ENCODE measurements at regions not wholly inside any gene's neighbourhood (a gene's known extent, or its start where the extent isn't known, plus 50 kb on each side); places are given as distances from the start of the nearest gene placed in this dataset.

GRCh38 chr18:65487569-65487968 lies 263.2 kb upstream of the CDH7 start:
- H3K4me3 ChIP-seq (replicated peaks; ENCODE audit: insufficient read depth, low read length) = no peak overlapping the region
- no peak for DNase-seq (ENCODE audit: low read depth in 1 of 2, low spot score in 1 of 2)
- TF ChIP-seq SPI1 (IDR thresholded peaks at IDR 0.05; ENCODE audit: borderline replicate concordance, low read depth) = no peak
- TF ChIP-seq CTCF (IDR thresholded peaks at IDR 0.05; ENCODE audit: insufficient read depth, low read length) = no peak
- no peak for TF ChIP-seq POLR2AphosphoS5 (IDR thresholded peaks at IDR 0.05; ENCODE audit: low read depth)
- TF ChIP-seq GABPA (IDR thresholded peaks at IDR 0.05; ENCODE audit: low read depth) = no peak
- TF ChIP-seq, protein P1, sequence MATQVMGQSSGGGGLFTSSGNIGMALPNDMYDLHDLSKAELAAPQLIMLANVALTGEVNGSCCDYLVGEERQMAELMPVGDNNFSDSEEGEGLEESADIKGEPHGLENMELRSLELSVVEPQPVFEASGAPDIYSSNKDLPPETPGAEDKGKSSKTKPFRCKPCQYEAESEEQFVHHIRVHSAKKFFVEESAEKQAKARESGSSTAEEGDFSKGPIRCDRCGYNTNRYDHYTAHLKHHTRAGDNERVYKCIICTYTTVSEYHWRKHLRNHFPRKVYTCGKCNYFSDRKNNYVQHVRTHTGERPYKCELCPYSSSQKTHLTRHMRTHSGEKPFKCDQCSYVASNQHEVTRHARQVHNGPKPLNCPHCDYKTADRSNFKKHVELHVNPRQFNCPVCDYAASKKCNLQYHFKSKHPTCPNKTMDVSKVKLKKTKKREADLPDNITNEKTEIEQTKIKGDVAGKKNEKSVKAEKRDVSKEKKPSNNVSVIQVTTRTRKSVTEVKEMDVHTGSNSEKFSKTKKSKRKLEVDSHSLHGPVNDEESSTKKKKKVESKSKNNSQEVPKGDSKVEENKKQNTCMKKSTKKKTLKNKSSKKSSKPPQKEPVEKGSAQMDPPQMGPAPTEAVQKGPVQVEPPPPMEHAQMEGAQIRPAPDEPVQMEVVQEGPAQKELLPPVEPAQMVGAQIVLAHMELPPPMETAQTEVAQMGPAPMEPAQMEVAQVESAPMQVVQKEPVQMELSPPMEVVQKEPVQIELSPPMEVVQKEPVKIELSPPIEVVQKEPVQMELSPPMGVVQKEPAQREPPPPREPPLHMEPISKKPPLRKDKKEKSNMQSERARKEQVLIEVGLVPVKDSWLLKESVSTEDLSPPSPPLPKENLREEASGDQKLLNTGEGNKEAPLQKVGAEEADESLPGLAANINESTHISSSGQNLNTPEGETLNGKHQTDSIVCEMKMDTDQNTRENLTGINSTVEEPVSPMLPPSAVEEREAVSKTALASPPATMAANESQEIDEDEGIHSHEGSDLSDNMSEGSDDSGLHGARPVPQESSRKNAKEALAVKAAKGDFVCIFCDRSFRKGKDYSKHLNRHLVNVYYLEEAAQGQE (IDR thresholded peaks at IDR 0.05; ENCODE audit: insufficient replicate concordance, low read depth) = no peak
- no peak overlapping the region for H3K27ac ChIP-seq (replicated peaks)
- H3K27me3 ChIP-seq (ENCODE audit: insufficient read depth, poor library complexity, severe bottlenecking) = peaks cover 7% of the 10 kb centered on the region

DNA sequence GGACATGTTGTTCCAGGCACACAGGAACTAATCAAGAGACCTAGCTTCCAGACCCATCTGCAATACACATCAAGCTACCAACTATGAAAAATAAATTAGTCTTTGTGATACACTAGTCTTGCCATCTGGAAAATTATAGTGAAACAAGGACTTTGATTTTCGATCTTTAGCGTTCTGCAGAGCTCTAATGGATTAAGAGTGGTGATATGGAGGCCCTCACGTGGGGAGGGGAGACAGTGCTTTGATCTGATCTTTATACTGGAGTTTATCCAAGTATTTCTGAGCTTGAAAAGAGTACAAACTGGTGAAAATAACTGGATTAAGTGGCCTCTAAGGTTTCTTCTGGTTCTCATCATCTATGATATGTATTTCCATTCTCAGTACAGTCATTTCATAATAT lies 273.4 kb upstream of the CDH7 start:
- TF ChIP-seq, protein P1 (IDR thresholded peaks at IDR 0.05; ENCODE audit: insufficient replicate concordance, low read depth) = no peak
- TF ChIP-seq SPI1 (IDR thresholded peaks at IDR 0.05; ENCODE audit: borderline replicate concordance, low read depth) = no peak
- no peak for TF ChIP-seq CTCF (IDR thresholded peaks at IDR 0.05; ENCODE audit: insufficient read depth, low read length)
- no peak for TF ChIP-seq POLR2AphosphoS5 (IDR thresholded peaks at IDR 0.05; ENCODE audit: low read depth)
- no peak for TF ChIP-seq GABPA (IDR thresholded peaks at IDR 0.05; ENCODE audit: low read depth)
- H3K27me3 ChIP-seq (ENCODE audit: insufficient read depth, poor library complexity, severe bottlenecking) = no peaks in the 10 kb centered on the region
- DNase-seq (ENCODE audit: low read depth in 1 of 2, low spot score in 1 of 2) = no peak
- no peak overlapping the region for H3K27ac ChIP-seq (replicated peaks)
- H3K4me3 ChIP-seq (replicated peaks; ENCODE audit: insufficient read depth, low read length) = no peak overlapping the region

DNA sequence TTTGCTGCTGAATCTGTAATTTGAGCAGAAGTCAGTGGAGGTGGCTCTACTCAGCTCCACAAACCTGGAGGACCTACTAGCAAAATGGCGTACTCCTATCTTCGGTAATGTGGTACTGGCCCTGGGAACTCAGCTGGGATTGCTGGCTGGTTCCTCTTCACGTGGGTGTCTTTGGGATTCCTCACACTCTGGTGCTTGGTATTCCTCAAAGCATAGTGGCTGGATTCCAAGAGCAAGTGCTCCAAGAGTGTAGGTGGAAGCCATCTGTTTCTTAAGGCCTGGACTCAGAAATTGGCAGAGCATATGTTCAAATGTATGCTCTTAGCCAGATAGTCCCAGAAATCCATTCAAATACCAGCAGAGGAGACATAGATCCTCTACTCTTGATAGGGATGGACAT lies 281.9 kb upstream of the CDH7 start:
- no peak for DNase-seq (ENCODE audit: low read depth in 1 of 2, low spot score in 1 of 2)
- TF ChIP-seq GABPA (IDR thresholded peaks at IDR 0.05; ENCODE audit: low read depth) = no peak
- TF ChIP-seq POLR2AphosphoS5 (IDR thresholded peaks at IDR 0.05; ENCODE audit: low read depth) = no peak
- TF ChIP-seq CTCF (IDR thresholded peaks at IDR 0.05; ENCODE audit: insufficient read depth, low read length) = no peak
- TF ChIP-seq SPI1 (IDR thresholded peaks at IDR 0.05; ENCODE audit: borderline replicate concordance, low read depth) = no peak
- TF ChIP-seq, protein P1 (IDR thresholded peaks at IDR 0.05; ENCODE audit: insufficient replicate concordance, low read depth) = no peak
- no peak overlapping the region for H3K4me3 ChIP-seq (replicated peaks; ENCODE audit: insufficient read depth, low read length)
- no peak overlapping the region for H3K27ac ChIP-seq (replicated peaks)
- H3K27me3 ChIP-seq (ENCODE audit: insufficient read depth, poor library complexity, severe bottlenecking) = no peaks in the 10 kb centered on the region
